NCI-H524 (cell line): ENCODE measurements at regions not wholly inside any gene's neighbourhood (a gene's known extent, or its start where the extent isn't known, plus 50 kb on each side); places are given as distances from the start of the nearest gene placed in this dataset.
"Not testable (repeated sequence)": the region's sequence is repeated elsewhere in the genome, so short reads cannot be mapped to it uniquely, and the experiment has no call there.

Experiments
- DNase-seq, 2 experiments: peaks; one replicate each; lab custom pipeline; 2025; lab: John Stamatoyannopoulos, UW

GRCh38 chr20:25864963-25865714, 168.5 kb upstream of the ZNF337 start:
- not testable (repeated sequence) for DNase-seq

DNA sequence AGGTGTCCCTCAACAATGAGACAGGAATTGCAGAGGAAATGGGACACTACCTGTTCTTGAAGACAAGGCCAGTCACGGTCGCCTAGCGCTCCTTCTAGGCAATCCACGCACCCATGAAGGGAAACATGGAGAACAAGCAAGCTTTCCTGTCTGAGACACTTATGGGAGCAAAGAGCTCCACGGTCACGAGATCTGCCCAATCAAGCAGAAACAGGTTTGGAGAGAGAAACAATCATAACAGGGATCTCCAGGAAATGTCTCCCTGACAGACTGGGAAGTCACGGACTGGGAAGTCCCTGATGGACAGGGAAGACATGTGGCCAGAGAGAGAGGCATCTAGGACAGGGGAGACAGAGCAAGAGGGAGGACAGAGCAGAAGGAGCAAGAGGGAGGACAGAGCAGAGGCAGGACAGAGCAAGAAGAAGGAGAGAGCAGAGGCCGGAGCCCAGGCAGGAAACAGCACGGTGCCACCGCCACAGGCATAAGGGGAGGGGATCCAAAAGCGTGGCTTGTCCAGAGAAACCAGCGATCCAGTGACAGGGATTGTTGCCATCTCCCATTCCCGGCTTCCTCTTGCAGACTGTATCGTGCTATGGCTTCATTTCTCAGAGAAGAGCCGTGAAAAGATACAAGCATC, 167.8 kb upstream of the ZNF337 start:
- DNase-seq = no peak

- peak in 1 of 2 experiments; percentile 63 for DNase-seq
Observed at GRCh38 chr20:25863536-25864325, 167.1 kb upstream of the ZNF337 start.

DNA sequence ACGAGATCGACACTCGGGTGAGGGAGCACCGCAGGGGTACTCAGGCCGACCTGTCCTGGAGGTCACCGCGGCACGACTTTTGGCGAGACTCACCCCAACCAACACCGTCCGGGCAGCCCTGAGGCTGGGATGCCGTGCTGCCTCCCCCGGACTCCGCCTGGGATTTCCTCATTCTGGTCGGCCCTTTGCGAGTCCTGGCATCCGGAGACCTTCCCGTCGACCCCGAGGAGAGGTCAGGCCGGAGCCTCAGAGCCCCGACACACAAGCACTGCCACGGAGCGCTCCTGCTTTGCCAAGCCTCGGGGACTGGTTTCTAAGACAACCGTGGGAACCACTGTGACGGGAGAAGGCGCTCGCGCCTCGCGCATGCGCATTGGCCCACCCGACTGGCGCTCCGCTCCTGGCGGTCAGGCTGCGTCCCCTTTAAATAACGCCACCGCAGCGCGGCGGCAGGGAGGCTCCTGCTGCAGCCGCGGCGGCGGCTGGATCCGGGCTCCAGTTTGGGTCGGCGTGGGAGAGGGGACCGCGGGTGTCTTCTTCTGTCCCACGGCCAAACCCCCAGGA, 166.4 kb upstream of the ZNF337 start:
- DNase-seq = peak; percentile 84 to 96

DNA sequence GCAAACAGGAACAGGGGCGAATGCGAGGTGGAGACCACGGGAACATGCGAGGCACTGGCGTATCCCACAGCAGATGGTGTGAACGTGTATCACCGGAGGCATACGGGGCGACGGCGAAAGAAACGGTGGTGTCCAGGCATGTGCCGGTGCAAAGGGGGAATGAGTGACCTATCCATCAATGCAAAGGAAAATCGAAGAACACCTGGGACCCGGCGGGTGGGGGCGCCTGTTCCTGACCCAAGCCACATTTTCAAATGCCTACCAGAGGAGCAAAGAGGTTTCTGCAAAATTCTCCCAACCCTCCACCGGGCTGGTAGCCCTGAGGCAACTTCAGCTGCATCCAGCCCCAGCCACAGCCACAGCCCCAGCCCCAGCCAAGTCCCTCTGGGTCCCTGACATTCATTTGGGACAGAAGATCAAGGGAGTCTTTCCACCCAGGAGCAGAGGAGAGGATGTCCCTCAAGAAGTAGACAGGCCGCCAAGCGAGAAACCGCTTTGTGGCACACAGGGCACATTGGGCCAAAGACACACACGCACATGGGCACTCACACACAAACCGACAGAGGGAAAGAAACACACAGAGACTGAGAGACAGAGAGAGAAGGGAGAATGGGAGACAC, 164.0 kb upstream of the ZNF337 start:
- no peak for DNase-seq

DNA sequence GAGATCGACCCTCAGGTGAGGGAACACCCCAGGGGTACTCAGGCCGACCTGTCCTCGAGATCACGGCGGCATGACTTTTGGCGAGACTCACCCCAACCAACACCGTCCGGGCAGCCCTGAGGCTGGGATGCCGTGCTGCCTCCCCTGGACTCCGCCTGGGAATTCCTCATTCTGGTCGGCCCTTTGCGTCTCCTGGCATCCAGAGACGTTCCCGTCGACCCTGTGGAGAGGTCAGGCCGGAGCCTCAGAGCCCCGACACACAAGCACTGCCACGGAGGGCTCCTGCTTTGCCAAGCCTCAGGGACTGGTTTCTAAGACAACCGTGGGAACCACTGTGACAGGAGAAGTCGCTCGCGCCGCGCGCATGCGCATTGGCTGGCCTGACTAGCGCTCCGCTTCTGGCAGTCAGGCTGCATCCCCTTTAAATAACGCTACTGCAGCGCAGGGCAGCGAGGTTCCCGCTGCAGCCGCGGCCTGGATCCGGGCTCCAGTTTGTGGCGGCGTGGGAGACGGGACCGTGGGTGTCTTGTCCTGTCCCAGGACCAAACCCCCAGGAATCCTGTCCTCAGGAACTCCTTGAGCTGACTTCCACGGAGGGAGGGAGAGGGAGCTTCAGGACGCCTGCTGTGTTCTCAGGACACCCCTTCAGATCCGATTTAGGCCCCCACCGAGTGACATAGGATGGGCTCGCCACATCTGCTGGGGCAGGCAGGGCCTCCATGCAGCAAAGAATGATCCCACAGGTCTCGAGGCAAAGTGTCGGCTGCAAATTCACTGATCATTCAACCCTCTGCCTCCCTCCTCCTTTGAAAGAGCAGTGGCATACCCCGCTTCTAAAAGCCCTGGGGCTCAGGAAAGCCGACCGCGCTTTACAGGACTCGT, 163.2 kb upstream of the ZNF337 start:
- DNase-seq = peak; percentile 77 to 95

GRCh38 chr20:25858495-25859425, 162.1 kb upstream of the ZNF337 start:
- peak in 1 of 2 experiments; percentile 34 for DNase-seq

- not testable (repeated sequence) for DNase-seq
Observed at GRCh38 chr20:25857091-25857788, 160.6 kb upstream of the ZNF337 start.

- no peak for DNase-seq
Observed at GRCh38 chr20:25856256-25856884, 159.7 kb upstream of the ZNF337 start.

- not testable (repeated sequence) for DNase-seq
Observed at GRCh38 chr20:25855451-25856156, 159.0 kb upstream of the ZNF337 start.

DNA sequence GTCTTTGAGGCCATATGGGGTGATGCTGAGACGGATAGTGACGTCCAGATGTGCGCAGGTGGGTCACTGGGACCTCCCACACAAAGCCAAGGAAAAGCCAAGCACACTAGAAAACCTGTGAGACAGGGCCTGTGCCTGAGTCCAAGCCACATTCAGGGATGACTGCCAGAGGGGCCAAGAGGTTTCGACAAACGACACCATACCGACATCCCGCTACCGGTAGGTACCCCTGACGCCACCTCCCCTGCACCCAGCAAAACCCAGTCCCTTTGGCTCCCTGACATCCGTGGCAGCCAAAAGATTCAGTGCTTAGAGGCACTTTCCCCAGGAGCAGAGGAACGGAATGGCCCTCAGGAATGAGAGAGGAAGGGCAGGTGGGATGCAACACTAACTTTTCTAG, 158.0 kb upstream of the ZNF337 start:
- DNase-seq = not testable (repeated sequence)

- DNase-seq = peak; percentile 63 to 91
Observed at GRCh38 chr20:25853718-25854388, 157.2 kb upstream of the ZNF337 start.

- peak in 1 of 2 experiments; percentile 28 for DNase-seq
Observed at GRCh38 chr20:25852968-25853717, 156.5 kb upstream of the ZNF337 start.

DNA sequence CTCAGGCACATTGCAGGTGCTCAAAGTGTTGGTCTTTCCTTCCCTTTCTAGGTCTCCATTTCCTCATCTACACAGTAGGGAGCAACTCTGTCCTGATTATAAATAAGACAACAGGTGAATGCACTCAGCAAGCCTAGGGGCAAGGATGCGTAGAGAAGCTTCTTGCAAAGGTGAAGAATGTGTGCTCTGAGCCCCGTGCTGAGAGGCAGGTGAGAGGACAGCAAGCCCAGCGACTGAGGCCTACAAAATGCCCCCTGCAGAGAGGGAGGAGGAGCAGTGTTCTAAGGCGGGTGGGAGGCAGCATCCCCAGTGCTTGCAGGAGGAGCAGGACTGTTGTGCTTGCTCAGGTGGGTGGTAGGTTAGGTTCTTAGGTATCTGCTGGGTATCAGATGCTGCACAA, 153.5 kb upstream of the ZNF337 start:
- DNase-seq = not testable (repeated sequence)

- no peak for DNase-seq
Observed at GRCh38 chr20:25848222-25848621, 151.6 kb upstream of the ZNF337 start.

GRCh38 chr20:25844640-25845039, 148.0 kb upstream of the ZNF337 start:
- DNase-seq = not testable (repeated sequence)

DNA sequence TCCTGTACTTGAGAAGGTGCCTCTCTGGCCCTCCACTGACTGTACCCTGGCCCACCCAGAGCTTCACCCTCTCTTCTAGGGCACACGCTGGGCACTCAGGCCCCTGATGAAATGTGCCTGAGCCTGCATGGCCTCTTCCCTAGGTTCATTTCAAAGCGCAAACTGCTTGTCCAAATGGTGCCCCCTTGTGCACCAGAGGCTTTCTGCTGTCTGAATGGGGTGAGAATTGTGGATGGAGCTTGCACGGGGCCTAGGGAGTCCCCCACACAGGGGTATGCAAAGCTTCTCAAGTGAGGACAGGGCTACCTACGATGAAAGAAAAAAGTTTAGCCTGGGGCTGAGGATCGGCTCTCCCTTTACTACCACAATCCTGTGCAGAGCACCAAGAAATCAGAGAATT, 116.9 kb upstream of the ZNF337 start:
- DNase-seq = not testable (repeated sequence)
